HCT116 (cell line): ENCODE measurements at regions not wholly inside any gene's neighbourhood (a gene's known extent, or its start where the extent isn't known, plus 50 kb on each side); places are given as distances from the start of the nearest gene placed in this dataset.

Source experiments
- CTCF ChIP-seq, 3 experiments: fragments of 200-600 bp in 1 of 3; sonication (generic) in 1 of 3; IDR thresholded peaks in 2 of 3; conservative IDR thresholded peaks in 1 of 3; 2 replicates each; pipeline ENCODE4 v1.5.1; 2012 to 2017; ENCODE audit warnings: low read depth in 2 of 3, low read length in 2 of 3, antibody characterized with exemption in 1 of 3, borderline replicate concordance in 1 of 3, control low read depth in 1 of 3, mild to moderate bottlenecking in 1 of 3, mixed read lengths in 1 of 3, mixed run types in 1 of 3, moderate library complexity in 1 of 3; ENCODE audit not compliant: insufficient read depth in 1 of 3
- EZH2 ChIP-seq: fragments of 200-600 bp; sonication (generic); IDR thresholded peaks from 2 replicates; pipeline ENCODE4 v1.6.1; 2017; ENCODE audit warnings: antibody characterized with exemption, mixed run types
- REST ChIP-seq: IDR thresholded peaks from 2 replicates; pipeline ENCODE4 v1.6.1; 2012; ENCODE audit warnings: low read depth

GRCh38 chr20:1831096-1831495 is 64.1 kb upstream of the SIRPA start:
- no peak for TF ChIP-seq CTCF (IDR thresholded peaks at IDR 0.05 in 2 of 3, conservative IDR thresholded peaks at IDR 0.05 in 1 of 3; ENCODE audit: borderline replicate concordance in 1 of 3, insufficient read depth in 1 of 3, low read depth in 2 of 3, low read length in 2 of 3)
- no peak for TF ChIP-seq REST
- no peak for TF ChIP-seq EZH2
